ENCODE measurements at regions not wholly inside any gene's neighbourhood (a gene's known extent, or its start where the extent isn't known, plus 50 kb on each side); places are given as distances from the start of the nearest gene placed in this dataset.

- intact Hi-C loops (cut with micrococcal nuclease), result no loop called here
- no peaks in the 10 kb centered on the region for H3K9me1 ChIP-seq (ENCODE audit: insufficient read depth, low read length)
These were observed 335.4 kb upstream of the ANKRD30A start for GRCh38 chr10:36789974-36790373.

More at GRCh38 chr10:36789974-36790373, 335.4 kb upstream of the ANKRD30A start:
- Histone ChIP-seq H2BK20ac (ENCODE audit: low read depth, low read length) (no peak overlapping the region), H3K56ac (ENCODE audit: extremely low read depth, insufficient read depth, low read length) (no peak overlapping the region), H3K27ac (ENCODE audit: insufficient read depth, low read length) (no peak overlapping the region), H3K4me1 (ENCODE audit: control insufficient read depth, insufficient read depth, low read length) (no peaks in the 10 kb centered on the region), H3K14ac (replicated peaks; ENCODE audit: low read depth, low read length) (no peak overlapping the region), H2AK9ac (replicated peaks; ENCODE audit: low read depth, low read length, poor library complexity) (no peak overlapping the region), H2BK5ac (ENCODE audit: low read depth, low read length, poor library complexity, severe bottlenecking) (no peak overlapping the region), H3K4ac (ENCODE audit: low read depth, low read length) (no peak overlapping the region), H3K4me2 (ENCODE audit: low read depth, low read length) (no peak overlapping the region), H3K9ac (ENCODE audit: low read depth, low read length) (no peak overlapping the region), H3K79me1 (ENCODE audit: low read depth in 1 of 2, low read length in 2 of 2) (no peaks in the 10 kb centered on the region), H2BK120ac (ENCODE audit: low read depth, low read length) (no peak overlapping the region), H4K20me1 (ENCODE audit: insufficient read depth, low read length) (no peaks in the 10 kb centered on the region), H4K5ac (ENCODE audit: low read depth, low read length) (no peak overlapping the region), H3K27me3 (ENCODE audit: control insufficient read depth, insufficient read depth, low read length) (peaks cover 5% of the 10 kb centered on the region), H4K91ac (ENCODE audit: insufficient read depth, low read depth, low read length) (no peak overlapping the region), H3K9me3 (ENCODE audit: control insufficient read depth, insufficient read depth, low read length) (no peaks in the 10 kb centered on the region), H2AFZ (replicated peaks; ENCODE audit: low read length, poor library complexity) (no peak overlapping the region), H3K18ac (ENCODE audit: low read depth, low read length) (no peak overlapping the region), H3K23ac (ENCODE audit: low read depth, low read length) (no peak overlapping the region), H3K36me3 (ENCODE audit: control insufficient read depth, insufficient read depth, low read length) (no peaks in the 10 kb centered on the region), H2BK15ac (ENCODE audit: low read depth, low read length) (no peak overlapping the region), H4K8ac (ENCODE audit: low read depth in 2 of 2, low read length in 2 of 2) (no peak overlapping the region), H2AK5ac (ENCODE audit: low read depth, low read length) (no peak overlapping the region), H3K4me3 (ENCODE audit: insufficient read depth, low read depth, low read length) (no peak overlapping the region)
- in situ Hi-C loops (cut with MboI; ENCODE audit: low sequenced_read_pairs) (loop anchor here (25.0 kb wide), 2 partner anchors 1553 to 1678 kb away; no protein-coding TSS in a partner anchor), dilution Hi-C loops (cut with HindIII; ENCODE audit: low sequenced_read_pairs, unreplicated experiment) (no loop called here)
- ChIA-PET POLR2A (ENCODE audit: unreplicated experiment) (no interaction called here), CTCF (no interaction called here)
- ATAC-seq (ENCODE audit: low read depth) (no peak), DNase-seq (no peak)
- no CpG with 5 or more reads among the region's 4 CpGs for WGBS, 2 experiments (ENCODE audit: extremely low coverage in 2 of 2, insufficient read length in 1 of 2)
- TF ChIP-seq SMC3 (IDR thresholded peaks at IDR 0.05; ENCODE audit: low read depth, low read length) (no peak), MAFK (IDR thresholded peaks at IDR 0.05; ENCODE audit: low read depth, low read length) (no peak), POLR2A (IDR thresholded peaks at IDR 0.05; ENCODE audit: low read depth, low read length) (no peak), CHD1 (IDR thresholded peaks at IDR 0.05; ENCODE audit: low read depth, low read length) (no peak), MXI1 (IDR thresholded peaks at IDR 0.05; ENCODE audit: borderline replicate concordance, low read depth, low read length) (no peak), MAZ (IDR thresholded peaks at IDR 0.05; ENCODE audit: borderline replicate concordance, low read depth, low read length) (no peak), CTCF (conservative IDR thresholded peaks at IDR 0.05; ENCODE audit: low read depth, low read length) (no peak), NFE2L2 (IDR thresholded peaks at IDR 0.05; ENCODE audit: low read depth, low read length) (no peak), FOS (IDR thresholded peaks at IDR 0.05; ENCODE audit: low read depth, low read length) (no peak), RFX5 (IDR thresholded peaks at IDR 0.05; ENCODE audit: low read depth, low read length) (no peak), CEBPB (IDR thresholded peaks at IDR 0.05; ENCODE audit: low read depth, low read length) (no peak), RCOR1 (IDR thresholded peaks at IDR 0.05; ENCODE audit: insufficient replicate concordance, low read length) (no peak), RAD21 (IDR thresholded peaks at IDR 0.05; ENCODE audit: low read length) (no peak), BHLHE40 (IDR thresholded peaks at IDR 0.05; ENCODE audit: low read depth, low read length) (no peak)
- TF ChIP-seq, protein P1, sequence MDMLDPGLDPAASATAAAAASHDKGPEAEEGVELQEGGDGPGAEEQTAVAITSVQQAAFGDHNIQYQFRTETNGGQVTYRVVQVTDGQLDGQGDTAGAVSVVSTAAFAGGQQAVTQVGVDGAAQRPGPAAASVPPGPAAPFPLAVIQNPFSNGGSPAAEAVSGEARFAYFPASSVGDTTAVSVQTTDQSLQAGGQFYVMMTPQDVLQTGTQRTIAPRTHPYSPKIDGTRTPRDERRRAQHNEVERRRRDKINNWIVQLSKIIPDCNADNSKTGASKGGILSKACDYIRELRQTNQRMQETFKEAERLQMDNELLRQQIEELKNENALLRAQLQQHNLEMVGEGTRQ (IDR thresholded peaks at IDR 0.05; ENCODE audit: low read depth, low read length), result no peak
- TF ChIP-seq, protein P2, sequence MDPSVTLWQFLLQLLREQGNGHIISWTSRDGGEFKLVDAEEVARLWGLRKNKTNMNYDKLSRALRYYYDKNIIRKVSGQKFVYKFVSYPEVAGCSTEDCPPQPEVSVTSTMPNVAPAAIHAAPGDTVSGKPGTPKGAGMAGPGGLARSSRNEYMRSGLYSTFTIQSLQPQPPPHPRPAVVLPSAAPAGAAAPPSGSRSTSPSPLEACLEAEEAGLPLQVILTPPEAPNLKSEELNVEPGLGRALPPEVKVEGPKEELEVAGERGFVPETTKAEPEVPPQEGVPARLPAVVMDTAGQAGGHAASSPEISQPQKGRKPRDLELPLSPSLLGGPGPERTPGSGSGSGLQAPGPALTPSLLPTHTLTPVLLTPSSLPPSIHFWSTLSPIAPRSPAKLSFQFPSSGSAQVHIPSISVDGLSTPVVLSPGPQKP (IDR thresholded peaks at IDR 0.05; ENCODE audit: borderline replicate concordance, low read depth, low read length), result no peak
- BruUV-seq (replicated peaks), result no TSS peak

All from IMR-90 (cell line).